Peyer's patch (tissue), 4 donors: ENCODE measurements at regions not wholly inside any gene's neighbourhood (a gene's known extent, or its start where the extent isn't known, plus 50 kb on each side); places are given as distances from the start of the nearest gene placed in this dataset.

Experiments used
- CTCF ChIP-seq, 6 experiments: fragments of 450-650 bp in 4 of 6; fragments of 200-600 bp in 2 of 6; sonication (generic) in 1 of 6; IDR thresholded peaks; one replicate each; pipeline ENCODE4 v1.5.1; 2017 to 2019; ENCODE audit warnings: antibody characterized with exemption in 6 of 6, mild to moderate bottlenecking in 3 of 6, moderate library complexity in 1 of 6
- POLR2A ChIP-seq, 2 donors: fragments of 450-650 bp; IDR thresholded peaks; one replicate each; pipeline ENCODE4 v1.5.1; 2017; ENCODE audit warnings: antibody characterized with exemption in 2 of 2, mild to moderate bottlenecking in 2 of 2, moderate library complexity in 2 of 2

DNA sequence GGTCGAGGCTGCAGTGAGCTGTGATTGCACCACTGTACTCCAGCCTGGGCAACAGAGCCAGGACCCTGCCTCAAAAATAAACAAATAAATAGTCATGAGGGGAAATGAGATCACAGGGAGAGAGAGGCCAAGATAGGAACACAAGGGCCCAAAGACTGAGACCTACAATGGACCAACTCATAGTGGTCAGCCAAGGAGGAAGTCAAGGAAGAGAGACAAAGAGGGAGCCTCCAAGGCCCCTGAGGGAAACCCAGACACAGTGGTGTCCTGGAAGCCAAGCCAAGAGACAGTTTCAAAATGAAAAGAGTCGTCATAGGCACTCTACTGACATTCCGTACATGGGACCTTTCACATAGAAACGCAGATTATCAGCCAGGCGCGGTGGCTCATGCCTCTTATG, 153.3 kb downstream of the BCOR start:
- TF ChIP-seq CTCF (IDR thresholded peaks at IDR 0.05) (no peak), POLR2A (IDR thresholded peaks at IDR 0.05) (no peak)
